IMR-90 (cell line): ENCODE measurements at regions not wholly inside any gene's neighbourhood (a gene's known extent, or its start where the extent isn't known, plus 50 kb on each side); places are given as distances from the start of the nearest gene placed in this dataset.

Experiments used
- ATAC-seq: fragments of 200-7000 bp; cut with Tn5 transposase; 2 replicates; pipeline ENCODE4 v1.9.1; 2020; ENCODE audit warnings: low read depth, mild to moderate bottlenecking, moderate library complexity
- BruUV-seq: library from RNA; stranded (reverse); fragments of 400-500 nt; replicated peaks from 2 replicates; lab custom pipeline; 2021; lab: Mats Ljungman, UMichigan
- CTCF ChIA-PET: fragments of 300-600 bp; formaldehyde crosslinking; extraction: SDS; loops from one replicate; lab custom pipeline; 2021; ENCODE audit warnings: antibody characterized with exemption; lab: Yijun Ruan, JAX
- POLR2A ChIA-PET: fragments of 300-600 bp; sonication (Branson Sonifier 250); formaldehyde crosslinking; loops from one replicate; lab custom pipeline; 2022; ENCODE audit warnings: antibody characterized with exemption; ENCODE audit not compliant: unreplicated experiment; lab: Charles Lee
- DNase-seq: peaks from one replicate; pipeline ENCODE4 v3.0.0; 2013
- H2AFZ ChIP-seq: replicated peaks from 2 replicates; pipeline ENCODE3; 2013; ENCODE audit warnings: low read length, mild to moderate bottlenecking; ENCODE audit not compliant: poor library complexity
- H2AK5ac ChIP-seq: 2 replicates; pipeline ENCODE4 v1.6.1; 2013; ENCODE audit warnings: low read depth, low read length, inconsistent platforms
- H2AK9ac ChIP-seq: replicated peaks from 2 replicates; pipeline ENCODE3; 2013; ENCODE audit warnings: mild to moderate bottlenecking, low read depth, low read length, moderate library complexity; ENCODE audit not compliant: poor library complexity
- H2BK120ac ChIP-seq: 2 replicates; pipeline ENCODE4 v1.6.1; 2013; ENCODE audit warnings: low read depth, low read length, inconsistent platforms
- H2BK15ac ChIP-seq: 3 replicates; pipeline ENCODE4 v1.6.1; 2013; ENCODE audit warnings: low read depth, low read length, inconsistent platforms
- H2BK20ac ChIP-seq: 2 replicates; pipeline ENCODE4 v1.6.1; 2013; ENCODE audit warnings: low read depth, mild to moderate bottlenecking, inconsistent platforms, low read length, moderate library complexity
- H2BK5ac ChIP-seq: 2 replicates; pipeline ENCODE4 v1.6.1; 2013; ENCODE audit warnings: mild to moderate bottlenecking, low read depth, low read length, inconsistent platforms; ENCODE audit not compliant: poor library complexity, severe bottlenecking
- H3K14ac ChIP-seq: replicated peaks from 2 replicates; pipeline ENCODE4 v1.6.1; 2013; ENCODE audit warnings: low read depth, low read length, inconsistent platforms
- H3K18ac ChIP-seq: 2 replicates; pipeline ENCODE4 v1.6.1; 2013; ENCODE audit warnings: low read depth, low read length, control low read depth
- H3K23ac ChIP-seq: 2 replicates; pipeline ENCODE4 v1.6.1; 2013; ENCODE audit warnings: low read depth, low read length, inconsistent platforms
- H3K27ac ChIP-seq: 2 replicates; pipeline ENCODE4 v1.5.1; 2013; ENCODE audit warnings: mild to moderate bottlenecking, control low read depth, low read length; ENCODE audit not compliant: insufficient read depth
- H3K27me3 ChIP-seq: 2 replicates; pipeline ENCODE4 v1.6.1; 2013; ENCODE audit warnings: low read length; ENCODE audit not compliant: control insufficient read depth, insufficient read depth
- H3K36me3 ChIP-seq: 2 replicates; pipeline ENCODE4 v1.6.1; 2013; ENCODE audit warnings: low read length, mixed read lengths; ENCODE audit not compliant: control insufficient read depth, insufficient read depth
- H3K4ac ChIP-seq: 2 replicates; pipeline ENCODE4 v1.6.1; 2013; ENCODE audit warnings: low read depth, low read length, inconsistent platforms
- H3K4me1 ChIP-seq: 2 replicates; pipeline ENCODE4 v1.6.1; 2013; ENCODE audit warnings: low read length, mixed read lengths; ENCODE audit not compliant: control insufficient read depth, insufficient read depth
- H3K4me2 ChIP-seq: 2 replicates; pipeline ENCODE4 v1.6.1; 2013; ENCODE audit warnings: low read depth, mild to moderate bottlenecking, control low read depth, low read length, moderate library complexity
- H3K4me3 ChIP-seq: 2 replicates; pipeline ENCODE4 v1.5.1; 2013; ENCODE audit warnings: low read depth, mild to moderate bottlenecking, control low read depth, low read length, moderate library complexity; ENCODE audit not compliant: insufficient read depth
- H3K56ac ChIP-seq: 2 replicates; pipeline ENCODE4 v1.6.1; 2013; ENCODE audit warnings: low read length, inconsistent platforms; ENCODE audit not compliant: insufficient read depth; ENCODE audit errors: extremely low read depth
- H3K79me1 ChIP-seq, 2 experiments: 2 replicates each; pipeline ENCODE4 v1.6.1; 2013; ENCODE audit warnings: low read length in 2 of 2, inconsistent platforms in 1 of 2, low read depth in 1 of 2
- H3K9ac ChIP-seq: 2 replicates; pipeline ENCODE4 v1.6.1; 2013; ENCODE audit warnings: low read depth, low read length, control low read depth
- H3K9me1 ChIP-seq: 2 replicates; pipeline ENCODE4 v1.6.1; 2013; ENCODE audit warnings: low read length, inconsistent platforms; ENCODE audit not compliant: insufficient read depth
- H3K9me3 ChIP-seq: 2 replicates; pipeline ENCODE4 v1.6.1; 2013; ENCODE audit warnings: low read length; ENCODE audit not compliant: control insufficient read depth, insufficient read depth
- H4K20me1 ChIP-seq: 2 replicates; pipeline ENCODE4 v1.6.1; 2013; ENCODE audit warnings: low read length, inconsistent platforms; ENCODE audit not compliant: insufficient read depth
- H4K5ac ChIP-seq: 2 replicates; pipeline ENCODE4 v1.6.1; 2013; ENCODE audit warnings: mild to moderate bottlenecking, low read depth, low read length, control low read depth
- H4K8ac ChIP-seq, 2 experiments: 2 replicates each; pipeline ENCODE4 v1.6.1; 2013; ENCODE audit warnings: low read depth in 2 of 2, low read length in 2 of 2, control low read depth in 1 of 2, inconsistent platforms in 1 of 2
- H4K91ac ChIP-seq: 2 replicates; pipeline ENCODE4 v1.6.1; 2013; ENCODE audit warnings: low read depth, low read length, inconsistent platforms; ENCODE audit not compliant: insufficient read depth
- BHLHE40 ChIP-seq: fragments of 150-350 bp; IDR thresholded peaks from 2 replicates; pipeline ENCODE4 v1.6.1; 2016; ENCODE audit warnings: mild to moderate bottlenecking, low read depth, low read length
- CTCF ChIP-seq: conservative IDR thresholded peaks from 2 replicates; pipeline ENCODE4 v1.5.1; 2012; ENCODE audit warnings: mild to moderate bottlenecking, low read depth, low read length, improper control_type of control experiment
- FOS ChIP-seq: fragments of 150-350 bp; IDR thresholded peaks from 2 replicates; pipeline ENCODE4 v1.6.1; 2016; ENCODE audit warnings: low read depth, low read length
- MAFK ChIP-seq: IDR thresholded peaks from 2 replicates; pipeline ENCODE4 v1.6.1; 2012; ENCODE audit warnings: low read depth, low read length, improper control_type of control experiment
- MAZ ChIP-seq: IDR thresholded peaks from 2 replicates; pipeline ENCODE4 v1.6.1; 2012; ENCODE audit warnings: low read depth, mild to moderate bottlenecking, low read length, improper control_type of control experiment, moderate library complexity, borderline replicate concordance
- MXI1 ChIP-seq: IDR thresholded peaks from 2 replicates; pipeline ENCODE4 v1.6.1; 2012; ENCODE audit warnings: low read depth, mild to moderate bottlenecking, low read length, moderate library complexity, borderline replicate concordance
- NFE2L2 ChIP-seq: fragments of 150-350 bp; IDR thresholded peaks from 2 replicates; pipeline ENCODE4 v1.6.1; 2016; ENCODE audit warnings: low read depth, mild to moderate bottlenecking, low read length
- RAD21 ChIP-seq: IDR thresholded peaks from 2 replicates; pipeline ENCODE4 v1.6.1; 2012; ENCODE audit warnings: low read length, improper control_type of control experiment
- SMC3 ChIP-seq: fragments of 150-350 bp; IDR thresholded peaks from 2 replicates; pipeline ENCODE4 v1.6.1; 2016; ENCODE audit warnings: low read depth, mild to moderate bottlenecking, antibody characterized with exemption, low read length, moderate library complexity
- USF2 ChIP-seq: fragments of 150-350 bp; IDR thresholded peaks from 2 replicates; pipeline ENCODE4 v1.6.1; 2017; ENCODE audit warnings: mild to moderate bottlenecking, antibody characterized with exemption, low read length, low read depth
- WGBS, 2 experiments: methylation state at CpG; one replicate each; pipeline versions ENCODE4 v1.1.5 to v1.1.7; 2013; ENCODE audit warnings: missing lambda C conversion rate in 2 of 2; ENCODE audit not compliant: insufficient read length in 1 of 2; ENCODE audit errors: extremely low coverage in 2 of 2; 5-methylcytosine and 5-hydroxymethylcytosine counted together
- dilution Hi-C: fragments of 300-500 bp; cut with HindIII; formaldehyde crosslinking; loops from one replicate; pipeline ENCODE4 v1.14.3; 2018; ENCODE audit warnings: low sequenced_read_pairs; ENCODE audit not compliant: unreplicated experiment
- in situ Hi-C: fragments of 300-500 bp; cut with MboI; formaldehyde crosslinking; loops from 3 replicates; pipeline ENCODE4 v1.14.3; 2019; ENCODE audit warnings: low sequenced_read_pairs, inconsistent platforms, mixed read lengths
- intact Hi-C: fragments of 100-400 bp; cut with micrococcal nuclease; formaldehyde crosslinking; loops from 2 replicates; pipeline ENCODE4 v1.10.0; 2022

GRCh38 chr9:7860335-7860709 is 60.7 kb upstream of the DMAC1 start:
- H4K8ac ChIP-seq: no peak overlapping the region
- no peak overlapping the region for H2BK120ac ChIP-seq
- dilution Hi-C loops: no loop called here
- no peak overlapping the region for H2AK5ac ChIP-seq
- H3K36me3 ChIP-seq: no peaks in the 10 kb centered on the region
- H3K18ac ChIP-seq: no peak overlapping the region
- ATAC-seq: no peak
- H2BK20ac ChIP-seq: no peak overlapping the region
- H3K9me1 ChIP-seq: no peaks in the 10 kb centered on the region
- H4K5ac ChIP-seq: no peak overlapping the region
- H2AFZ ChIP-seq: no peak overlapping the region
- H3K79me1 ChIP-seq: no peaks in the 10 kb centered on the region
- H3K4me1 ChIP-seq: no peaks in the 10 kb centered on the region
- H4K20me1 ChIP-seq: no peaks in the 10 kb centered on the region
- no peaks in the 10 kb centered on the region for H3K27me3 ChIP-seq
- H3K23ac ChIP-seq: no peak overlapping the region
- no peaks in the 10 kb centered on the region for H3K9me3 ChIP-seq
- H2BK5ac ChIP-seq: no peak overlapping the region
- TF ChIP-seq MAZ: no peak
- TF ChIP-seq MXI1: no peak
- no peak for TF ChIP-seq RAD21
- TF ChIP-seq CTCF: no peak
- TF ChIP-seq USF2: no peak
- TF ChIP-seq SMC3: no peak
- no peak for TF ChIP-seq BHLHE40
- TF ChIP-seq FOS: no peak
- no peak for TF ChIP-seq MAFK
- no peak for TF ChIP-seq NFE2L2
- in situ Hi-C loops: no loop called here
- intact Hi-C loops: no loop called here
- no peak for DNase-seq
- no CpG with 5 or more reads among the region's 1 CpG for WGBS, 2 experiments
- POLR2A ChIA-PET: no interaction called here
- no TSS peak for BruUV-seq
- H3K4ac ChIP-seq: no peak overlapping the region
- H3K9ac ChIP-seq: no peak overlapping the region
- H2AK9ac ChIP-seq: no peak overlapping the region
- CTCF ChIA-PET: no interaction called here
- no peak overlapping the region for H3K27ac ChIP-seq
- no peak overlapping the region for H3K14ac ChIP-seq
- no peak overlapping the region for H3K4me3 ChIP-seq
- H3K56ac ChIP-seq: no peak overlapping the region
- H2BK15ac ChIP-seq: no peak overlapping the region
- no peak overlapping the region for H4K91ac ChIP-seq
- H3K4me2 ChIP-seq: no peak overlapping the region
